ENCODE measurements at regions not wholly inside any gene's neighbourhood (a gene's known extent, or its start where the extent isn't known, plus 50 kb on each side); places are given as distances from the start of the nearest gene placed in this dataset.
A peak's percentile ranks its signal among the peaks of the same experiment; 100 is the strongest.

DNA sequence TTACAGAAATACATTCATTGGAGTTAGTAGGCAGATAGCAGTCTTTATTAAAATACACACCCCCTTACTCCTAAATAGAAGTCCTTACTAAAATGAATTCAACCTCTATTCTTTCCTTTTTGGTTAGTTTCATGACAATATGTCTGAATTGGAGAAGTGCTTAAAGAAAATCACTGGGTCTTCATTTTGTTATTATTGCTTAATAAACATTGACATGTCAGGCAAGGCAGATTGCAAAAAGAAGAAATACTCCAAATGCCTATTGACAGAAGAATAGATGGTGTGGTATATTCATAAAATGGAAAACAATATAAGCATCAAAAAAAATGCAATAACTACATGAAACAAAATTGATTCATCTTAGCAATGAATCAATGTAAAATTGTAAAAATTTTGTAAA is 135.5 kb downstream of the TMEM26 start:
- FAIRE-seq, result no peak

DNA sequence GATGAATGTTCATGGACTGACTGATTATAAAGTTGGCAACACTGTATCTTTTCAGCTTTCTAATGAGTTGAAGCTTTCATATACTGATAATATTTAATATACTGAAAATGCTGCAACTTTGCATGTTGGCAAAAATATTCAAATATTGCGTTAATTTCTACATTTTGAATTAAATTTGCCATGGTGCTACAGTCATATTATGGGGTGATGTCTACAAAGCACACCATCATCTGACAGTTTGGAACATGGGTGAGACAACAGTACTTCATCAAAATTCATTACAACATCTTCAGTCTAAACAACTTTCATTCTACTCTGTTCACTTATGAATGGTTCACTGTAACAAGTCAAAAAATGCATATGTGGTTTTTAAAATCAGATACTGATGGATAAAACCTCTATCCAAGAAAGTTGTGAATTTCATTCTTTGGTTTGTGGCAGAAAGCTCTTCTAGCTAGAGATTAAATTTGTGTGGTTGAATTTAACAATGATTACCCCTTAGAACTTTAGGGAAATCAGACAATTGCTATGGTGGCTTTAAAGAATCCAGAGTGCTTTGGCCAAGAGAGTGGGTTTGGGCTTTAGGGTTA is 136.4 kb downstream of the TMEM26 start:
- no peak for FAIRE-seq

DNA sequence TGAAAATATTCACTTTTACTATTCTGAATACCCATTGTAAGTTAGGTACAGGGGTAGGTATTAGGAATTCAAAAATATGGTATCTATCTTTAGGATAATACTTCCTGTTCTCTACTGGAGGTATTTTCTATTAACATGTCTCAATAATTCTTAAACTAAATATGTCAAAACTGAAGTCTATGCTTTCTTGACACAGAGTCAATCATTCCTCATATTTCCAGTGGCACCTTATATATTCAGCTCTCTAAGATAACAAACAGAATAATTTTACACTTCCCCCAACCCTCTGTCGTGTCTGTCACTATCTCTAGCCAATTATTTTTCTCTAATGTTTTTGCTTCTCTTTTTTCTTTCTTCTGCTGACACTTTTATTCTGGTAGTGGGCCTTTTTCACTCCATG is 138.9 kb downstream of the TMEM26 start:
- FAIRE-seq, result no peak

DNA sequence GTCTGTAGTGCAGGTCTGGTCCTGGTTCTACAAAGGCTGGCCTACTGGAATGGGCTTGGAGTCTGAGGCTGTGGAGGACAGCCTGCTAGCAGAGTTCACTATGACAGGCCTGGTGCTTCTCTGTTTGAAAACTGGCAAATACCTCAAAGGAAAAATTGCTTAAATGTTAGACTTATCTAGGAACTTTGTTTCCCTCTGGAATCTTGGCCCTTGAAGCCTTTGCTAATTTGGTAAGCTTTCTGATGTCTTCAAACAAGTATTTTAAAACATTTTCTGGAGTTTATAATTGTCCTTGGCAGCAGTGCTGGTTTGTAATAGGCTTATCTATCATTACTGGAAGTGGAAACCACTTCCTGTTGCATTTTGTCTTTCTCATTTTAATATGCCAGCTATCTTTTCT is 139.7 kb downstream of the TMEM26 start:
- no peak for FAIRE-seq

DNA sequence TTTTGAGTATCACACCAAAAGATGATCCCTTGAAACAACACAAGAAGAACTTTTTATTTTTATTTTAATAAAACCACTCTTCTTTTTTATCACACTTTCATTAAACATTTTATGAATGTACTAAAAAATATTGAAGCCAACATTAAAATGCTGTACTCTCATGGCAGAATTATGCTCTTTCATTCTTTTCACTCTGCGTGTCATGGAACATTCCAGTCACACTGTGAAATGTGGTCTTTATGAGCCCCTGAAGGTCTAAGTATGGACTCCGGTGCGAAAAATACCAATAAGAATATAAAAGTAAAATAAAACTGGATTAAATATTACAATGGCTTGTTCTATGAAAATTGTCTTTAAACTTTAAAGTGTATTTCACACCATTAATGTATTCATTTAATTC is 148.4 kb downstream of the TMEM26 start:
- FAIRE-seq, result no peak

DNA sequence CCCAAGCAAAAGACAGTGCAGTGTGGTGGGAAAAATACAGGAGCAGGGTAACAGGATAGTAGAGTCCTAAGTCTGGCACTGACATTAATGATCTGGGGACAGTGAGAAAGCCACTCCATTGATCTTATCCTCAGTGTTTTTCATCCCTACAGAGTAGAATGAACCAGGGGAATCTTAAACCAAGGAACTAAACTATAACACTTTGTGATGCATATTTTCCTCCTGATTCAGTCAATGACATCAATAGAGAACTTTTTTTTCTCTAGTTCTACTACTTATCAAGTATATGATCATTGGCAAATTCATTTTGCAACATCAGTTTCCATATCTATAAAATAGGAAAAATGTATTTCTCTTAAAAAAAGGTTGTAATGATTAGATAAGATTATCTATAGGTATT is 151.1 kb downstream of the TMEM26 start:
- FAIRE-seq, result no peak

DNA sequence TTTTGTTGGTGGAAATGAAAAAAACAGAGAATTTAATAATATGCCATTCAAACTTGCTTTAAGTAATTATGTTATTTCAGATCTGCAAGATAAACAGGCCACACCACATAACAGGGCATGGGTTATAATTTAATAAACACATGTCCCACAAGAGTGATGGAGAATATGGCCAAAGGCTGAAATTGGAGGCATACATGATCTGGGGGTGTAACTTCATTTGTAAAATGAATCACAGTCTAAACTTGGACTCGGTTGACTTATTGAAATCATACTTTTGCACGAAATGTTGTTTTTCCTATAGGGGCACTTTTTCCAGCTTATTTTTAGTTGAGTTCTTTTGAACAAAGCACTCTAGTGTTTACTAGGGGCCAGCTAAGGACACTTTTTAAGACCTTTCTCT is 151.6 kb downstream of the TMEM26 start:
- FAIRE-seq, result no peak

DNA sequence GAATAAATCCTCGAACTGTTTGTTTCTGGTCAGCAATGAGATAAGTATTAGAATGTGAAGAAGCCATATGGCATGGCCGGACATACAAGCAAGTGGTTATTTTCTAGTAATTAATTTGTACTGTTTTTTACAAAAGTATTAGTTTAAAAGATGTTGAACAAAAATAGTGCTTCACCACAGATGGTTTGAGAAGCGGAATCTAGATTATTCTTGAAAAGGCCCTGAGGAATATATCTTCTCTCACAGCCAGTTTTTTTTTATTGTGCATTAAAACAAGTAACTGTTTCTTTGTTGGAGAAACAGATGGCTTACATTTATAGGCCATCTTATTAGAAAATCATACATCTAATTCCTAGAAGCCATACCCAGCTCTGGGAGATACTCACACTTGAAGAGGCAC is 153.3 kb downstream of the TMEM26 start:
- FAIRE-seq, result no peak

DNA sequence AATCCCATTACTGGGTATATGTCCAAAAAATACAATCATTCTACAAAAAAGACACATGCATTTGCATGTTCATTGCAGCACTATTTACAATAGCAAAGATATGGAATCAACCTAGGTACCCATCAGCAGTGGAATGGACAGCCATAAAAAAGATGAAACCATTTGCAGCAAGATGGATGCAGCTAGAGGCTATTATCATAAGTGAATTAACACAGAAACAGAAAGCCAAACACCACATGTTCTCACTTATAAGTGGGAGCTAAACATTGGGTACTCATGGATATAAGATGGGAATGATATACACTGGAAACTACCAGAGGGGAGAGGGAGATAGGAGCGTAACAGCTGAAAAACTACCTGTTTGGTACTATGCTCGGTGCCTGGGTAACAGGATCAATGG is 154.0 kb downstream of the TMEM26 start:
- no peak for FAIRE-seq

DNA sequence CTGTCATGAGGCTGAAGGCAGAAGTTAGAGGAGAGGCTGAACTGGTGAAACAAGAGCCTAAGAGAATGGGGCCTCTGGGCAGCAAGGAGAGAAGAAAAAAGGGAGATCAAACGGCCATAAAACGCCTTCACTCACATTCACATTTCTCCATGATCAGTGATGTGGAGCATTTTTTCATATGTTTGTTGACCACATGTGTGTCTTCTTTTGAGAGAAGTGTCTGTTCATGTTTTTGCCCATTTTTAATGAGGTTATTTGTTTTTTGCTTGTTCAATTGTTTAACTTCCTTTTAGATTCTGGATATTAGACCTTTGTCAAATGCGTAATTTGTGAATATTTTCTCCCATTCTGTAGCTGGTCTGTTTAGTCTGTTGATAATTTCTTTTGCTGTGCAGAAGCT is 155.0 kb downstream of the TMEM26 start:
- no peak for FAIRE-seq

DNA sequence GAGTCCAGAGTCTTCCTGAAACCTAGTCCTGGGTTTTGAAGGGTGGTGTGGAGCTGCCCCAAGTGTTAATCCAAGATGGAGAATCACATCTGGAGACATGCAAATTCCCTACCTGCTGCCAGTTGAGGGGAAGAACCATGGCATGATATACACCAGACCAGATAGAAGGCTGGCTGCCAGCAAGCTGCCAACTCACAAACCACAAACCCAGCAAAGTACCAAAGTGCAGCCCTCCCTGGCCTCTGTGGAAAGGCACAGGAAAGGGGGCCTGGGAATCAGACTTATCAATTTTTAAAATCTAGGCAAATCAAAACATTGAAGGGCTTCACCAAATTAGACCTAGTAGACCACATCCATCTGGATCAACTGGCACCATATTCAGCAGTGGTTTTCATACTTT is 157.0 kb downstream of the TMEM26 start:
- FAIRE-seq, result no peak

DNA sequence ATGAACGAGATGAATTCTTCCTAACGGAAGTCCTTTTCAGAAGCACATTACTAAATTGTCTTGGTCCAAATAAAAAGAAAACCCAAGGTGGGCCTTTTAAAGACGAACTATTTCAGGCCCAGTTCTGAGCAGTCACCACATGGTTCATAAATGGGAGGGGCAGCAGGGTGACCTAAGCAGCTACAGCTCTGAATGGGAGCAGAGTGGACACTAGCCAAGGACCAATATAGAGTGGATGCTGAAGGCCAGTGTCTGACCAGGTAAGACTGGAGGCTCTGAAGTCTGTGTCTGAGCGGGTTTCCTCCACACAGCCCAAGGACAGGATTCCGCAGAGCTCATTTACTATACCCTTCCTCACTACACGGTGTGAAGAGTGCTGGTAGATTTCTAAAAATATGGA is 159.1 kb downstream of the TMEM26 start:
- no peak for FAIRE-seq

DNA sequence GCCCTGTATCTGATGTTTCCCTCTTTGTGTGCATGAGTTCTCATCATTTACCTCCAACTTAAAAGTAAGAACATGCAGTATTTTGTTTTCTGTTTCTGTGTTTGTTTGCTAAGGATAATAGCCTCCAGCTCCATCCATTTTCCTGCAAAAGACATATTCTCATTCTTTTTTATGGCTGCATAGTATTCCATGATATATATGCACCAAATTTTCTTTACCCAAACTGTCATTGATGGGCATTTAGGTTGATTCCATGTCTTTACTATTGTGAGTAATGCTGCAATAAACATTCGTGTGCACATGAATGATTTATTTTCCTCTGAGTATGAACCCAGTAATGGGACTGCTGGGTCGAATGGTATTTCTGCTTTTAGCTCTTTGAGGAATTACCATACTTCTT is 163.4 kb downstream of the TMEM26 start:
- FAIRE-seq, result no peak

DNA sequence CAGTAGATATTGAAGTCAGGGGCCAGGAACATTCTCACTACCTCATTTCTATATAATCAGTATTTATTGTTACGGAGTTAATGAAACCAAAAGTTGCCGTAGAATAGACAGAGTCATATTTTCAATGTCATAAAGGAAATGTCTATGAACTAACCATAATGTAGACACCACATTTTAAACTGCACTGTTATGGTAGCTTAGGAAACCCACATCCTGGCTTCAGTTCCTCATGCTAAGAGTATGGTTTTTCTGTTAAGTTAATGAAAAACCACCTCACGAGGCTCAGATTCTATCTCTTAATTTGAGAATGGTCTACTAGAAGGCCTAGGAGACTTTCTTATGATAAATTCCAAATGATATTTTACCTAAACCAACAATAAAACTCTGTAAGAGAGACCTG is 166.5 kb downstream of the TMEM26 start:
- FAIRE-seq, result no peak

DNA sequence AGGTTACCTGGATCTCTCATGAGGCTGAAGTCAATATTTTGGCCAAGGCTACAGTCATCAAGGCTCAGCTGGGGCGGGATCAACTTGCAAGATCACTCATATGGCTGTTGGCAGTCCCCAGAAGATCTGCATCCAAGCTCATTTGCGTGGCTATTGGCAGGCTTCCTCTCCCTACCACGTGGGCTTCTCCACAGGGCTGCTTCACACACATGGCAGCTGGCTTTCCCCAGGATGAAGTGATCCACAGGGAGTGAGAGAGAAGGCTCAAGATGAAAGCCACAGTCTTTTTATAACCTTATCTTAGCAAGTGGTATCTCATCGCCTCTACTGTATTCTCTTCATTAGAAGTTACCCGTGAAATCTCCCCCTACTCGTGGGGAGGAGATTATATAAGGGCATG is 167.4 kb downstream of the TMEM26 start:
- FAIRE-seq, result no peak

DNA sequence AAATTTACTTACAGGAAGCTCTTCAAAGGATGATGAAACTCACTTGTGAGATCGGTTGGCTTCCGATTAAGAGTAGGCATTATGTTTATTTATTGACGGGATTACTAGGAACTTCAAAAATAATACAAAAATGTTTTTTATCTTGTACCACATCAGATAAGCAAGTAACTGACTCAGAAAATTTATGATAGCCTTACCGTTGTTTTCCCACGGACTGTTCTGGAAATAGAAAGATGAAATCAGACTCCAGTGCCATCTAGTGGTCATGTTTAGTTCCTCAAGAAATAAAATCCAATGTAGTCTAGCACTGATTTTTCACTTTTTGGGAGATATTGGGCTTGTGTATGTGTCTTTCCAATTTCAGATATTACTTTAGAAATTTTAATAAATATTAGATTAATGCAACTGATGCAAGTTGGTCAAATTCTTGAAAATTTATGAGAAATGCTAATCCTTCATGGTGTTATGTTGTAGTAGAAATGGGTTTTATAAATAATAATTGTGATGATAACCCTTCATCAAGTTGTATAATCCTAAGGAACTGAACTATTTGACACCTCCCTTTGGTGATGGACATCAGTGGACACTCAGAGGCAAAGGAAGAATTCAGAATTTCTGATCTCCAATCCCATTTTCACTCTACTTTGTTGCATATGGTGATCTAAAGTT is 168.8 kb downstream of the TMEM26 start:
- peak; percentile 62 for FAIRE-seq

DNA sequence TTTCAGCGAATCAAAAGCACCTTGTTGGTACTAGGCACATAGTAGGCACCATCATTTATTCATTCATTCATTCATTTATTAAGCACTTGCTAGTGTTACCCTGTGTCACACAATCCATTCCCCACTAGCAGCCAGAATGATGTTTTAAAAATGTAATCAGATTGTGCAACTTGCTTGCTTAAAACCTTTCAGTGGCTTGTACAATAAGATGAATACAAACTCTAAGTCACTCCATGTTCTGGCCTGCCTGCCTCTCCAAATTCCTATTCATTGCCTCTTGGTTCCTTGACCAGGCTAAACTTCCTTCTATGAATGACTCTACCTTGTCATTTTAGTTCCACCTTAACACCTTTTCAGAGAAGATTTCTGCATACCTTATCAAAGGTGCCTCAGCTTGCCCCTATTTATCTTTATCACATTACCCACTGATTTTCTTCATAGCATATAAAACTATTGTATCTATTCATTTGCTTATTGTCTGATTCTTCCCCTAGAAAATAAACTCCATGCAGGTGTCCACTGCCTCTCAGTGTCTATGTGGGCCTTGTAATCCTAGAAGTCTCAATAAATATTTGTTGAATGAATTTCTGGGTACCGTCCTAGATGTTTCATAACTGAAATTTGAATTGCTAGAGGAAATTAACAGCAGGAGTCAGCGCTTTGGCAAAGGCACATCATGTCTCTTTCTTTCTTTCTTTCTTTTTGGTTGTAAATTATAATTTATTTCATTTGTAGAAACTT is 169.5 kb downstream of the TMEM26 start:
- no peak for FAIRE-seq

DNA sequence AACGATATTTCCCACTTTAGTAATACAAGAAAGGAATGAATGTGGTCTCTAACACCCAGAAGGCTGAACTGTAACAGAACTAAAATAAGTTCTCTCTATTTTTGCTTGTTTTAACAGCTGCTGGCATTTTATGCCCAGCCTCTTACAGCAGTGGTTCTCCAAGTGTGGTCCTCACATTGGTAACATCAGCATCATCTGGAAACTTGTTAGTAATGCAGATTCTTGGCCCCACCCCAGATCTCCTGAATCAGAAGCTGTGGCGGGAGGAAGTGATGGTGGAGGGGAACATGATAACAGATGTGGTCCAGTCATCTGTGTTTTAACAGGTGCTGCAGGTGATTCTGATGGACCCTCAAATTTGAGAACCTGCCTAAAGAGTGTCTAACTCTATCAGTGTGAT is 170.1 kb downstream of the TMEM26 start:
- FAIRE-seq, result no peak

DNA sequence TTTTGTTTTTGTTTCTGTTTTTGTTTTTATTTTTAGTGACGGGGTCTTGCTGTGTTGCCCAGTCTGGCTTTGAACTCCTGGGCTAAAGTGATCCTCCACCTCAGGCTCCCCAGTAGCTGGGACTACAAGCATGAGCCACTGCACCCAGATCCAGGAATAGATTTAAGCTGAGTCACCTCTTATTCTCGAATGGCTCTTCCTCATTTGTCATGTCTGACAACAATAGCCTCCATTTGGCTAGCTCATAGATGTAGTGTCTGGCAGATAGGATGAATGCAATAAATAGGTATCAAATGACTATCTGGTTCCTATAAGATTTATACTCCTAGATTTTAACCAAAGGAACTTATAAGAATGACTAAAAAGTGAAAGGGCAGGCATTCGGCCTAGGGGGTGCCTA is 172.9 kb downstream of the TMEM26 start:
- FAIRE-seq, result no peak

DNA sequence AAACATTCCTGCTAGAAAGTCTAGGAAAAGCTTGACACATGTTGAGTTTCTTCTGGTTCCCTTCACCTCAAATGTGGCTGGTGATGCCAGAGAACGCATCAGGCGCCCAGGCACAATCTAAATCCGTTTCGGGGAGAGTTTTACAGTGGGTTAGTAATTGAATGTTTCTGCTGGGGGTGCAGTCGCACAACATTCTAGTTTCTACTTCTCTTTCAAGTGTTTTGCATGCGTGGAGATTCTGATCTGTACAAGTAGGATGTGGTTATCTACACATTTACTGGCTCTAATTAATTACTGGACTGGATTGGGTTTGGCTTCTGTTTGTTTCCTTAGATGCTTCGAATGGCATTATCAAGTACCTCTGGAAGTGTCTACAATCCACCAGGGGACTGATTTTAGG is 173.8 kb downstream of the TMEM26 start:
- FAIRE-seq, result no peak

DNA sequence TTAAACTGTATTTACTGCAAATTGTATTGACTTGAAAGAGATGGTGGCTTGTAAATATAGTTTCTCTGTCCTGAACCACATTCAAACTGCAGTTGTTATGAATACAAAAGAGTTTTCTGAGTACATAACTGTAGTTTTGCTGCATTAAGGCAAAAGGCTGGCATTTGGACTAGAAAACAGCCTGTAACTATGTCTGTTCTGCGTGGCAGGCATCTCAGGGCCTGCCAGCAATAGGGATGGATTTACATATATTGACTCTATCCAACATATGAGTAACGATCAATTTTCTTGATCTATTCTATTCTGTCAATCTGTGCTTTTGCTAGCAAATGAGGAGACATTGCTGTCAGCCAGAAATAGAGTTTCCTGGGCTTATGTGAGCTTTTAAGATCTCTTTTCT is 174.6 kb downstream of the TMEM26 start:
- FAIRE-seq, result no peak

DNA sequence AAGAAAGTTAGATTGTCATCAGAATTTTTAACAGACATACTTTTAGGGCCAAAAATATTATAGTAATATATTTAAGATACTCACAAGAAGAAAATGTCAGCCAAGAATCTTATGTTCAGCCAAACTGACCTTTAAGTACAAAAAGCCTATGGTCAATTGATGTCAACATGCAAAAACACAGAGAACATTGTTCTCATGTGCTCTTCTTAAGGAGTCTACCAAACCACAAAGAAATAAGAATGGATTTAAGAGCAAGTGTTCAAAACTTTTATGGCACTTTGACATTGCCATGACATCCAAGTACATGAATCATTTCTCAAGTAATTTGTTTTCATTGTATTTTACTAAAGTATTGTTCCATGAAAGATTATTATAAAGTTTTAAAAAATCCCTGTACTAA is 180.4 kb downstream of the TMEM26 start:
- FAIRE-seq, result no peak

DNA sequence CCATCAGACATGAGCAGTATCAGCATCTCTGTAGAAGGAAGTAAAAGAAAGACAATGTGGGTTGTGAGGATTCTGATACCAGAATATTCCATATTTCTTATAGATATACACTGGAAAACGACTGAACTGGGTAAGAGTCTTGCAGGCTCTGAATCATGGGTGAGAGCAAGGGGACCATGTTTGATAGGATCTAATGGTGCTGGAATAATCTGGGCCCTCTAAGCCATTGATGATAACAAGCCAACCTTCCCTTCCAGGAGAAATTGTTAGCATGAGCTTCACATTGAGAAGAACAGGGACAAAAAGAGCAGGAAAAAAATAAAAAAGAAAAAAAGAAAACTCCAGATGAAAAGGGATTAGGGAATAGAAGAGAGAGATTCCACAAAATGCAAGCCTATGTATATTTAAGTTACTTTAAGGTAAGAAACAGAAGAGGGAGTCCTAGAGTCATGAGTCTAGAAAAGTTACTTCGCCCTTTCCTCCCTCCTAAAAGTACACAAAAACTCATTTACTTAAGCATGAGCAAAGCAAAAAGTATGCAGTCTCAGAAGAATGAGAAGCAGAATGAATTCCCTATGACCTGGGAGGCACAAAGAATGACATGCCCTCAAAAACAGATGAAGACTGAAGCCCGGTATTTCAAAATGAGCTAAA is 181.9 kb downstream of the TMEM26 start:
- no peak for FAIRE-seq

DNA sequence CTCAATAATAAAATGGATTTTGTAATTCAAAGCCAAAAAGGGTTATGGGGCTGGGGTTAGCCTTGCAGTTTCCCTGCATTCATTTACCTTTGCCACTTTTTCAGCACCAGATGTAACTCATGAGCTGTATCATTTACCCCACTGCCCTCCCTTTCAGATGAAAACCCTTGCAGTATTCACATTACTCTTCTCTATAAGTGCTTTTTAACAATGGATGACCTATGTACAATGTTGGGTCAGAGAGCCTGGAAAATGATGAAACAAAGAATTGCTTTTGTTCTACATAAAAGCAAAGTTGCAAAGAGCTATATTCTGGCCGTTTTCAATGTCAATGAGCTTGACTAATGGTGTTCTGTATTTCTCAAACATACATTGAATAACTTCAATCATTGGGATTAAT is 189.7 kb downstream of the TMEM26 start:
- FAIRE-seq, result no peak

Data from colon (tissue), 2 donors.